GM12864 (cell line): ENCODE measurements at regions not wholly inside any gene's neighbourhood (a gene's known extent, or its start where the extent isn't known, plus 50 kb on each side); places are given as distances from the start of the nearest gene placed in this dataset.

Experiments
- DNase-seq: peaks from one replicate; pipeline ENCODE4 v3.0.0-alpha.2; 2011; ENCODE audit warnings: low read depth
- H3K4me3 ChIP-seq: 2 replicates; pipeline ENCODE4 v1.5.1; 2011; ENCODE audit warnings: mild to moderate bottlenecking, low read depth, low read length, control low read depth
- CTCF ChIP-seq: IDR thresholded peaks from 2 replicates; pipeline ENCODE4 v1.5.1; 2011; ENCODE audit warnings: low read depth, mild to moderate bottlenecking, moderate library complexity, low read length, control low read depth, inconsistent platforms; ENCODE audit errors: missing control alignments

GRCh38 chr3:66661628-66662027 is 160.8 kb upstream of the LRIG1 start:
- no peak for DNase-seq
- TF ChIP-seq CTCF, result no peak
- H3K4me3 ChIP-seq, result no peak overlapping the region

GRCh38 chr3:66662894-66663293 is 162.1 kb upstream of the LRIG1 start:
- DNase-seq, result no peak
- H3K4me3 ChIP-seq, result no peak overlapping the region
- no peak for TF ChIP-seq CTCF

- H3K4me3 ChIP-seq, result no peak overlapping the region
- no peak for TF ChIP-seq CTCF
- DNase-seq, result no peak
Observed at GRCh38 chr3:66665021-66665695, 164.3 kb upstream of the LRIG1 start.

- no peak for TF ChIP-seq CTCF
- DNase-seq, result no peak
- no peak overlapping the region for H3K4me3 ChIP-seq
Observed at GRCh38 chr3:66666362-66666761, 165.5 kb upstream of the LRIG1 start.

GRCh38 chr3:66667263-66667662 is 166.4 kb upstream of the LRIG1 start:
- TF ChIP-seq CTCF, result no peak
- DNase-seq, result no peak
- H3K4me3 ChIP-seq, result no peak overlapping the region

GRCh38 chr3:66671291-66671690 is 170.5 kb upstream of the LRIG1 start:
- no peak for DNase-seq
- no peak for TF ChIP-seq CTCF
- no peak overlapping the region for H3K4me3 ChIP-seq

- DNase-seq, result no peak
- TF ChIP-seq CTCF, result no peak
- no peak overlapping the region for H3K4me3 ChIP-seq
Observed at GRCh38 chr3:66672830-66673229, 172.0 kb upstream of the LRIG1 start.
